WTC11 (cell line): ENCODE measurements at regions not wholly inside any gene's neighbourhood (a gene's known extent, or its start where the extent isn't known, plus 50 kb on each side); places are given as distances from the start of the nearest gene placed in this dataset.

ENCODE experiments used
- ARID4B ChIP-seq: sonication (generic); formaldehyde crosslinking; IDR thresholded peaks from 2 replicates; pipeline ENCODE4 v1.8.0; 2023; ENCODE audit warnings: missing genetic modification reagents, mild to moderate bottlenecking, borderline replicate concordance
- CTCF ChIP-seq: fragments of 200-600 bp; IDR thresholded peaks from 2 replicates; pipeline ENCODE4 v1.8.0; 2022; ENCODE audit warnings: antibody characterized with exemption
- E2F5 ChIP-seq: sonication (generic); formaldehyde crosslinking; IDR thresholded peaks from 2 replicates; pipeline ENCODE4 v1.8.1; 2022; ENCODE audit warnings: mild to moderate bottlenecking, moderate library complexity, missing genetic modification reagents
- FOXJ3 ChIP-seq: sonication (generic); formaldehyde crosslinking; IDR thresholded peaks from 2 replicates; pipeline ENCODE4 v1.9.0; 2021; ENCODE audit warnings: missing genetic modification reagents, mild to moderate bottlenecking, borderline replicate concordance
- GABPB1 ChIP-seq: sonication (generic); formaldehyde crosslinking; IDR thresholded peaks from 2 replicates; pipeline ENCODE4 v1.8.1; 2023; ENCODE audit warnings: mild to moderate bottlenecking, missing genetic modification reagents
- MAX ChIP-seq: sonication (generic); formaldehyde crosslinking; IDR thresholded peaks from 2 replicates; pipeline ENCODE4 v1.8.0; 2022; ENCODE audit warnings: mild to moderate bottlenecking, missing genetic modification reagents
- NR3C1 ChIP-seq: sonication (generic); formaldehyde crosslinking; conservative IDR thresholded peaks from 2 replicates; pipeline ENCODE4 v1.8.1; 2023; ENCODE audit warnings: low read depth, mild to moderate bottlenecking, missing genetic modification reagents
- PRRX2 ChIP-seq: fragments of 250-450 bp; sonication (Bioruptor Pico); IDR thresholded peaks from 2 replicates; pipeline ENCODE4 v1.8.0; 2021; ENCODE audit warnings: mild to moderate bottlenecking
- SP1 ChIP-seq: sonication (generic); formaldehyde crosslinking; conservative IDR thresholded peaks from 2 replicates; pipeline ENCODE4 v1.8.1; 2022; ENCODE audit warnings: missing genetic modification reagents
- STAT6 ChIP-seq: sonication (generic); formaldehyde crosslinking; conservative IDR thresholded peaks from 2 replicates; pipeline ENCODE4 v1.8.1; 2023; ENCODE audit warnings: mild to moderate bottlenecking, low read depth, missing genetic modification reagents, moderate library complexity
- TCF7 ChIP-seq: sonication (generic); formaldehyde crosslinking; IDR thresholded peaks from 2 replicates; pipeline ENCODE4 v1.8.0; 2022; ENCODE audit warnings: mild to moderate bottlenecking, low read depth, missing genetic modification reagents, moderate library complexity
- ZBTB21 ChIP-seq: sonication (generic); formaldehyde crosslinking; IDR thresholded peaks from 2 replicates; pipeline ENCODE4 v1.8.1; 2023; ENCODE audit warnings: mild to moderate bottlenecking, missing genetic modification reagents, borderline replicate concordance
- ZBTB43 ChIP-seq: sonication (generic); formaldehyde crosslinking; IDR thresholded peaks from 2 replicates; pipeline ENCODE4 v1.8.1; 2023; ENCODE audit warnings: mild to moderate bottlenecking, missing genetic modification reagents
- ZNF219 ChIP-seq: sonication (generic); formaldehyde crosslinking; IDR thresholded peaks from 2 replicates; pipeline ENCODE4 v1.8.0; 2023; ENCODE audit warnings: missing genetic modification reagents, mild to moderate bottlenecking, borderline replicate concordance

- TF ChIP-seq ARID4B (no peak), GABPB1 (no peak), FOXJ3 (no peak), CTCF (no peak), STAT6 (no peak), ZNF219 (CRISPR knock-in tag) (no peak), MAX (CRISPR knock-in tag) (no peak), TCF7 (CRISPR knock-in tag) (no peak), SP1 (CRISPR knock-in tag) (no peak), E2F5 (CRISPR knock-in tag) (no peak), ZBTB21 (CRISPR knock-in tag) (no peak), NR3C1 (no peak), PRRX2 (no peak), ZBTB43 (no peak)
These were observed 92.2 kb upstream of the CPHXL start for GRCh38 chr16:75818491-75818890.
